Activated T-cell treated with anti-CD3 and anti-CD28 coated beads for 24 hours (primary cell): ENCODE measurements at regions not wholly inside any gene's neighbourhood (a gene's known extent, or its start where the extent isn't known, plus 50 kb on each side); places are given as distances from the start of the nearest gene placed in this dataset.

ENCODE experiments used
- DNase-seq: peaks from one replicate; pipeline ENCODE4 v3.0.0-alpha.2; 2020; ENCODE audit warnings: low read depth

DNA sequence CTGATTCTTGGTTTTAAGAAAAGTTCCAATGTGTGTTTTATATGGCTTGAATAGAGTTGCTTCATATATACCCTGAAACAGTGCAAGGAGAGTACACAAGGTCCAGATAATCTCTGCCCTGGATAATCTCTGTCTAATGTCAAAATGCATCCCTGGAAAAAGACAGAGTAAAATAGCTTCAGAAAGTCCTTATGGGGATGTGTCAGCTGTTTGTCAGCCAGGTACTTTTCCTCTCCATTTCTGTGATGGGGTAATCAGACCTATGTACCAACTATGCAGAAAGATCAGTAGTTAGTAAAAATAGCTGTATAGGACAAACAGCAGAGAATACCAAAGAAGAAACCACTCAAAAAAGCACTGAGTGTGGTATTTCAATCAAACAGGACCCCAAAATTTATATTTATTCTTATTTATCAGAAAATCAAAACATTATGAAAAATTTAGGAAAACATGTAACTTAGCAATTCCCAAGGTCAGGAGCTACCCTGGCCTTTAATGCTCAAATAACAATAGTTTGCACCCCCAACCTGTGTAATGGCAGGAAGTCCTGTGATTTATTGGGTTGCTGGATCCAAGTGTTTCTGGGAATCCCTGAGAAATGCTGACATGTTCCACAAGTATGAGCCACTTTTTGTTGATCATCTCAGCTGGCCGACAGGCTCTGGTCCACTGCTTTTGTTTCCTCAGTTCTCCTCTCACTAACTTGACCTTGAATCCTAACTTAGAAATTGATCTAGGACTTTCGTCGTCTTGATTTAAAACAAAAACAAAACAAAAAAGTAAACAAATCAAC, 69.6 kb downstream of the MDH1 start:
- no peak for DNase-seq

- DNase-seq = no peak
Observed at GRCh38 chr2:63660060-63660459, 71.3 kb downstream of the MDH1 start.

GRCh38 chr2:63661076-63661475, 72.3 kb downstream of the MDH1 start:
- DNase-seq = no peak

DNA sequence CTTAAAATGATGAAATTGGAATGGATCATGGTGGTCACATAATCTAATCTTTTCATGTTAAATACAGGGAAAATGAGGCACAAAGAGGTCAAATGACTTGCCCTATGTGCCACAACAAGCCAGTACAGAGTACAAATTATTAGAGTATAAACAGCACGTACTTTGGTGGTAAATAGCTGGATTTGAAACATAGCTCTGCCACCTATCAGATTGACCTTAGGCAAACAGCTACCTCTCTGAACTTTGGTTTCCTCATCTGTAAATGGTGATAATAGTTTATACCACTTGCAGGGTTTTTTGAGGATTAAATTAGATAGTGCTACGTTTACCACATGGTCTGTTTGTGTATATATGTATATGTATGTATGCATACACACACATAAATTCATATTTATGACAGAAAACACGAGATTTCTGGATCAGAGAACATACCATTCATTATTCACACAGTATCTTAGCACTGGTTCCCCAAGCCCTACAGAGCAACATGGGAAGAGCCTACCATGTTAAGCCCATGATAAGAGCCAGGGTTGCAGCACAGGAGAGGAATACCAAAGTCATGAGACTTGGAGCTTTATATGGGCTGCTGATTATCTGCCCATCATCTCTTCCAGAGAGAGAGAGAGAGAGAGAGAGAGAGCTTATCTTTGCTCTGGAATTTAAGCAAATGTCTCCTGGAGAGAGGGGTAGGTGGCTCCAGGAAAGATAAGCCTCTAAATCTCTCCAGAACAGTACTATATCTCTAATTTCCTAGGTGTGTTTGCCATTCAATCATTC, 73.5 kb downstream of the MDH1 start:
- DNase-seq = no peak

- DNase-seq = no peak
Observed at GRCh38 chr2:63663013-63663864, 74.5 kb downstream of the MDH1 start.

- no peak for DNase-seq
Observed at GRCh38 chr2:63665091-63665490, 76.3 kb downstream of the MDH1 start.

GRCh38 chr2:63665846-63666475, 77.2 kb downstream of the MDH1 start:
- DNase-seq = no peak

- DNase-seq = no peak
Observed at GRCh38 chr2:63667132-63667700, 78.5 kb downstream of the MDH1 start.

DNA sequence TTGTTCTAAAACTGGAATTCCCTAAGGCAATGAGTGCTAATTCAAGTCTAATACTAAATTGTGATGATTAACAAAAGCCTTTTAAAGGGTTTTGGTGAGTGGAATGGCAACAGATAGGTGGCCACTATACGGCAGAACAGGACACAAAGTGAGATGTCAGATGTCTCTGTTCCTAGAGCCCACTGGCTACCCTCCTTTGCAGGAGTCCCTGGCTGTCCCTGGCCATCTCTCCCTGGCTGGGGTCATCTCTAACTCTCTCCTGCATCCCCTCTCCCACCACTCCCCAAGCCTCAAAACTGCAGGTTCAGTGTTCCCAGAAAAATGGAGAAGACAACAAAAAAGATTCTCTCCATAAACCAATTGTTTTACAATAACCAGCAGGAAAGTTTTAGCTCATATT, 79.2 kb downstream of the MDH1 start:
- no peak for DNase-seq

- no peak for DNase-seq
Observed at GRCh38 chr2:63668466-63668865, 79.7 kb downstream of the MDH1 start.

DNA sequence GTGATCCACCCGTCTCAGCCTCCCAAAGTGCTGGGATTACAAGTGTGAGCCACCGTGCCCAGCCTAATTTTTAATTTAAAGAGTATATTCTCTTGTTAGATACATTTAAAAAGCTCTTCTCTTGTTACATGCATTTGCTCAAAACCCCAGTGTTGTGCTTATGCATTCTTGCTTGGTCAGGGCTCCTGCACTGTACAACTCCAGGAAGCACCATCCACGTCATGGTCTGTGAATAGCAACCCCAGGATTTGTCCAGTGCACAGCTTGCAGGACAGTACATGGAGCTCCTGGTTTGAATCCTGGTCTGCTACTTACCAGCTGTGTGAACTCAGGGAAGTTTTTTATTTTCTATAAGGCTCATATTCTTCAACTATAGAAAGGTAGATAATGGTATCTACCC, 80.8 kb downstream of the MDH1 start:
- DNase-seq = no peak

- no peak for DNase-seq
Observed at GRCh38 chr2:63673865-63674533, 85.2 kb downstream of the MDH1 start.

- no peak for DNase-seq
Observed at GRCh38 chr2:63675026-63675425, 86.3 kb downstream of the MDH1 start.

GRCh38 chr2:63676135-63676534, 87.4 kb downstream of the MDH1 start:
- DNase-seq = no peak

DNA sequence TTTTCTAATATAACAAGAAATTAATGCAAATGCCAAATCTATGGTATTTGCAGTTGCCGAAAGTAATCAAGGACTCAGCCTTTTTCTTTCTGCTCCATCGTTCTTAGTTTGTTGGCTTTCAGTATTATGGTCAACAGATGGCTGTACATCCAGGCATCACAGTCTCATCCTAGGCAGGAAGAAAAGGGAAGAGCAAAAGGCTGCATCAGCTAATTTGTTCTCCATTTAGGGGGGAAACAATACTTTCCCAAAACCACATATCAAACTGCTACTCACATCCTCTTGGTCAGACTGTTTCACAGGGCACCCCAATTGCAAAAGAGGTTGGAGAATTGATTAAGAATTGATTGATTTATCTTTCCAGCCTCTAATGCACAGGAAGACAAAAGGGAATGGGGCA, 89.3 kb downstream of the MDH1 start:
- DNase-seq = no peak

- no peak for DNase-seq
Observed at GRCh38 chr2:63678551-63678950, 89.8 kb downstream of the MDH1 start.

DNA sequence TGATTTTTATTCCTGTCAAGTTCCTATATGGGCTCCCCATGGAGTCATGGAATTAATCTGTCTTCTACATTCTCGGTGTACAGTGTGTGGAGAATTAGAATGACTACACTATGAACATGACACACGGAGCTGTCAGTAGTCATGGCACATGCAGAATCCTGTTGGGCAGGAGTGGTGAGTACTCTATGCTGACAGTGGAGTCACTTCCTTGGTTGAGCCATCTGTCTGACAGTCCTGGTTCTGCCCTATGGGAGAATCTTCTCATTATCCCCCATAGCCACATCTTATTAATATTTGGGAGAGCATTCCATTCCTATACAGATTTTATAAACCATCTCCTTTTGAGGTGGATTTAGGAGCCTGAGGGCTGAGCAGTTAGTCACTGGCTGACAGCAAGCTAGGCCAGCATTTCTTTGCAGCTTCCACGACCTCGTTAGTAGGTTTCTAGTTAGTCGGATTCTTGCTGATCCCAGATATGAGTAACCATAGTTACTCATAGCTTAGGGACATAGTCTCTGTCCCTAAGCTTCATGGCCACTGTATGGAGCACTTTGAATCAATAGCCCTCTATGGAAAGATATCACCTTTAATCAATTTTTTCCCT, 90.6 kb downstream of the MDH1 start:
- no peak for DNase-seq

GRCh38 chr2:63680455-63680854, 91.7 kb downstream of the MDH1 start:
- no peak for DNase-seq

GRCh38 chr2:63681896-63682295, 93.1 kb downstream of the MDH1 start:
- DNase-seq = no peak

DNA sequence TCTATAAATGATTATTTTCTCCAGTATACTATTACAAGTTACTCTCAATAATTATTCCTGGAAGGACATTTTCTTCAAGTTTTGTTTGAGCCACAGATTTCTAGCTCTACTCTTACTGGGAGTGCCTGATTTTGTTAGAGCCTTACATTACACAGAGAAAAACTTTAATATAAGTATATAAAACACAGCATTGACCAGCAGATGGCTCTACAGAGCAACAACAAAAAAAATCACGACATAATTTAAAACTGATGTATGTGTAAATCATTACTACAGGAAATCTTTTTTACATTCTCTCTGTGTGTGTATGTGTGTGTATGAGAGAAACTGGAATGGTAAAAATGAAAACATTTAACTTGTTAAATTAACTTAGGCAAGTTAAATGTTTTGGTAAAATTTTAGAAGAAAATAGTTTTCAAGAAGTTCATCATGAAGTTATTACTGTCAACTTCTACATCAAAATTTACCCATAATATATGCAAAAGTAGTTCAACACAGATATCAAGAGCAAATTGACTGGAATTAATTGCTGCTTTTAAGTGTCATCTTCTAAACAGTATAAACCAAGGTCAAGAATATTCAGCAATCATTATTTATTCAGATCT, 103.3 kb downstream of the MDH1 start:
- DNase-seq = peak; percentile 7
